Inflammatory macrophage treated with lipopolysaccharide for 4 hours (primary cell): ENCODE measurements at regions not wholly inside any gene's neighbourhood (a gene's known extent, or its start where the extent isn't known, plus 50 kb on each side); places are given as distances from the start of the nearest gene placed in this dataset.
"Not testable (repeated sequence)": the region's sequence is repeated elsewhere in the genome, so short reads cannot be mapped to it uniquely, and the experiment has no call there.

Experiments used
- DNase-seq: peaks from one replicate; pipeline ENCODE4 v3.0.0-alpha.2; 2020

DNA sequence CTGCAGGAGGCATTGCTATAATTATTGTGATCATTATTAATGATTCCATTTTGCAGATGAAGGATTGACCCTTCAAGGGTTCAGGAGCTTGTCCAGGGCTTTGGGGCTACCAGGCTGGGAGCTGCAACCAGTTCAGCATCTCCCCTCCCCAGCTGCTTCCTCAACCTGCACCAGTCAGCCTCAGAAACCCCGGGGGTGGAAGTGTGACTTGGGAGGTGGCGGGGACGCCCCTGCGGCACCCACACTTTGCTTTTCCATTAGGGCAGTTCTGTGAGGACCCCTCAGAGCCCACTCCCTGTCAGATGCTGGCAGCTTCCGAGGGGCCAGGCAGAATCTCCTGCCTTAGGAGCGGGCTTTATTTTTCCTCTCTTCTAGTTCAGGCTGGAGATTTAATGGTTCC is 85.6 kb downstream of the OLFM1 start:
- no peak for DNase-seq

DNA sequence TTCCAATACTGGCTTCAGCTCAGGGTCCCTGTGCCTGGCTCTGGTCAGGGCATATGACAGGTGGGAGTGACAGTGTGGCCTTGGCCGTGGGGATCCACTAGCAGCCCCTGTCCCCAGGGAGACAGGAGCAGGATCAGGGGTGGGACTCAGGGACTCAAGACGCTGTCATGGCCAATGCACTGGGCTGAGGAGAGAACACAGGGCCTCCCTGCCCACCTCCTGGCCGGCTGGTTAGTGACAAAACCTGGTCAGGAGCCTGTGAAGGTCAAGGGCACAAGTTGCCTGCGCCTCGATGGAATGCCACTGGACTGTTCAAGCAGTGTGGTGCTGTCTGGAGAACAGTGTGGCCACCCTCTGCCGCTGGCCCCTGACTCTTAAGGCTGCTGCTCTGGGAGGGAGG is 86.8 kb downstream of the OLFM1 start:
- no peak for DNase-seq

DNA sequence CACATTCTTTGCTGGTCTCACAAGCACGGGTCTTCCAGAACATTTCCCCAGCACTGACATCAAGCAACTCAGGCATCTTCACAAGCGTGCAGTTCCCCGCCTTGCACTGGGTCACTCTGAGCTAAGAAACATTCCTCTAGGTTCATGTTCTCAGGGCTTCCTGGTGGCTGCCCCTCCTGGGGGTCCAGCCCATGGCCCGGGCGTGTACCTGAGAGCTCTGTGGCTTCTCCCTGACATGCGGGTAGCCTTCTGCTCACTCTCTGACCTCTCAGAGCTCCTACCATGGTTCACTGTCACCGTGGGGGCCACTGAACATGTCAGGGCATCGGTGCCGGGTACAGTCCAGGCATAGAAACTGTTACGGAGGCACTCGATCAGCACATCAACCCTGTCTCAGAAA is 87.5 kb downstream of the OLFM1 start:
- DNase-seq: no peak

DNA sequence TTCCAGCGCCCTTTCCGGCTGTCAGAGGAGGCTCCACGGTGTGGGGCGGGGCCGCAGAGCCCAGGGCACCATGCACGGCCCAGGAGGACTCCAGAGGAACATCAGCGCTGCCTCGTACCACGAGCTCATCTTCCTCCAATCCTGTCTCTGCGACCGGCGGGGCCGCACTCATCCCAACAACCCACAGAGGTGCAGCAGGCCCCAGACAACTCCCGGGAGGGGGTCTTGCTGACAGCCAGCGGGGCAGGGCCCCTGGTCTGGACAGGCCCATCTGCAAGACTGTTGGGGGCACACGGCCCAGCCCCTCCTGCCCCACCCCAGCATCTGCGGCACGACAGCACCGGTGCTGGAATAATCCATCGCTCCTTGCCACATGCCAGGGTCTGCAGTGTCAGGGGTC is 88.8 kb downstream of the OLFM1 start:
- DNase-seq: no peak

DNA sequence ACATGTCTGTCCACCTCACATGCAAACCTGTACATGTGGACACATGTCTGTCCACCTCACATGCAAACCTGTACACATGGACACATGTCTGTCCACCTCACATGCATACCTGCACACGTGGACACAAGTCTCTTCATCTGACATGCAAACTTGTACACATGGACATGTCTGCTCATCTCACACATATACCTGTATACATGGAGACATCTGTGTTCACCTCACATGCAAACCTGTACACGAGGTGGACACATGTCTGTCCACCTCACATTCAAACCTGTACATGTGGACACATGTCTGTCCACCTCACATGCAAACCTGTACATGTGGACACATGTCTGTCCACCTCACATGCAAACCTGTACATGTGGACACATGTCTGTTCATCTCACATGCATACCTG is 90.1 kb downstream of the OLFM1 start:
- not testable (repeated sequence) for DNase-seq

DNA sequence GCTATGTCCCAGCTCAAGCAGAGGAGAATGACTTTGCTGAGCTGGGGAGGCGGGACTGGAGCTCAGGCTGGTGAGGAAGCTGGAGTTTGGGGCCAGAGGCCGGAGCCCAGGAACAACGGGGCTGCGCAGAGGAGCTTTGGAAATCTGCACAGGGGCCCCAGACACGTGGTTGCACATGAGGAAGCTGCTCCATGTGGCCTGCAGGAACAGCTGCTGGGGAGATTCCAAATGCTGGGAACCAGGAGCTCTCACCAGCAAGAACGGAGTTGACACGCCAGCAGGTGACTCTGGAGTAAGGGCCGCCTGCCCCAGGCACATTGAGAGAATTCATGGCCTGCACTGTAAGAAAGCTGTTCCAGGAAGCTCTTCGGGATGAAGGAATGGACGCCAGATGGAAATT is 91.0 kb downstream of the OLFM1 start:
- DNase-seq: no peak

DNA sequence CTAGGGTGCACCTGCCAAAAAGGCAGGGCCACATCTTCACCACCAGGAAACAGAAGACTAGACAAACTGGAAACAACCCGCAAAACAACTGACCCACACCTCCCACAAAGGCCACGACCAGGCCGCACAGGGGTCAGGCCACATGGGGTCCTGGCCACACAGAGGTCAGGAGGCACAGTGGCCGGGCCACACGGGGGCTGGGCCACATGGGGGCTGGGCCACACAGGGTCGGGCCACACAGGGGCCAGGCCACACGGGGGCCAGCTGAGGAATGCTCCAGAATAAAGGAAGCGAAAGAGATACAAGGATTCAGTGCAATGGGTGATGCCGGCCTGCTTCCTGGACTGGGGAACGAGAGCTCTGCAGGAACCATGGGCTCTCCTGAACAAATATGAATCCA is 91.6 kb downstream of the OLFM1 start:
- DNase-seq: no peak

DNA sequence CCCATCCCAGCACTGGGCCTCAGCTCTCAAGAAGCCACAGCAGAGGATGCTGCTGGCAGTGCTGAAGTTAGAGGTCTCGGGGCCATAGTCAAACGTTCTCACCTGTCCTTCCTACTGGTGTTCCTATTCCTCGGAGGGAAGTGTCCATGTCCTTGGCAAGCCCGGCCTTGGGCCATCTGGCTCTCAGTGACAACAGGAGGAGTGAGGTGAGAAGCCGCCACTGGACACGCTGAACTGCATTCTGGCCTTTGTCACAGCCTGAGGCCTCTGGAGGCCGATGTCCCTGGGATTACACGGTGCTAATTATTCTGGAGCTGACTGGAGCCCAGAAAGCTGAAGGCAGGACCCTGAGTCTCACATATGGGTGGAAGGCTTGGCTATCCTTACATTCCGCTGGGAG is 92.5 kb downstream of the OLFM1 start:
- DNase-seq: no peak

DNA sequence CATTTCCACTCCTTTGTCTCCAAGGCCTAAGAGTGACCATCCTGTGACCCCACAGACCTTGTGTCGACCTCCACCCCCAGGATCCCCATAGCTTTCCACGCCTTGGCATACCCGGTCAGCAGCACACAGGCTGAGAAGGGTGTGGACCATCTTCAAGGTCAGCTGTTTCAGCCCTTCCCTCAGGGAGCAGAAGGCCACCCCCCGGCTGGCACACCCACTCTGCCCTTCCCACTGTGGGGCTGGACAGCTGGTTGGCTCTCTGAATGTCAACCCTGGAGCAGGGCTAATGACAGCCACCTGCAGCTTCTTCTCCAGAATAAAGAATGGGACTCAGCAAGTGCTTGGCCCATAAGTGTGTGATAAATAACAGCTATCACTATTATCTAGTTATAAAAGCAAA is 93.1 kb downstream of the OLFM1 start:
- no peak for DNase-seq

DNA sequence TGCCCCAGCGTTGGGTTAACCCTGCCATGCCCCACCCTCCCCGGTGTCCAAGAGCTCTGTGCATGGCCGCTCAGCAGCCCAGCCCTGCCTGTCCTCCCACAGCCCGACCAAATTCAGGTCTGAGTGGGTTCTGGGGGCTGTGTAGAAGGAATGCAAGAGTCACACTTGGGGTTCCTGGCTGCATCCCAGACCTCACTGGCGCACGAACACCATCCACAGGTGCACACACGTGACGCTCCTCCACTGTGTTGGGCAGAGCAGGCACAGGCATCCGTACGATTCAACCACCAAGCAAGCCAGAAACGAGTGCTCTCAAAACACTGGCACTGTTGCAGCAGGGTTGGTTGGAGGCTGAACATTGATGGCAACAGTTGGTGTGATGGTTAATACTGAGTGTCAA is 93.9 kb downstream of the OLFM1 start:
- no peak for DNase-seq

DNA sequence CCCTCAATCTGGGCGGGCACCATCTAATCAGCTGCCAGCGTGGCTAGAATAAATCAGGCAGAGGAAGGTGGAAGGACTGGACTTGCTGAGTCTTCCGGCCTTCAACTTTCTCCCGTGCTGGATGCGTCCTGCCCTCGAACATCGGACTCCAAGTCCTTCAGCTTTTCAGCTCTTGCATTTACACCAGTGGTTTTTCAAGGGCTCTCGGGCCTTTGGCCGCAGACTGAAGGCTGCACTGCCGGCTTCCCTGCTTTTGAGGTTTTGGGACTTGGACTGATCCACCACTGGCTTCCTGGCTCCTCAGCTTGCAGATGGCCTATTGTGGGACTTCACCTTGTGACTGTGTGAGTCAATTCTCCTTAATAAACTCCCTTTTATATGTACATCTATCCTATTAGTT is 94.4 kb downstream of the OLFM1 start:
- DNase-seq: not testable (repeated sequence)

DNA sequence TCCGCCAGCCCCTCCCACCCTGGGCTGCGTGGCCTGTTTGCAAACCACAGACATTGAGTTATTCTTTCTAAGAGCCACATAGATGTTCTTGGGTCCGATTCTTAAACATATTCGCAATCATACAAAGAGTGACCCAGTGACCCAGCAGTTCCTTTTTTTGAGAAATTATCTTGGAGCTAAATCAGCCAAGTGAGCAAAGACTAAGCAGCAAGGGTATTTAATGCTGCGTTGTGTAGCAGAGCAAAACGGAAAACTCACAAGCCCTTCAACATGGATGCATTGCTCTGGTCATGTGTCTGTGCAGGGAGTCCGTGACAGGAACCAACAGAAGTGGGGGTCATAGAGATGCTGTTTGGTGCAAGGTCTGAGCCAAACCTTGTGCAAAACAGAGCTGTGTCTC is 95.6 kb downstream of the OLFM1 start:
- DNase-seq: no peak

DNA sequence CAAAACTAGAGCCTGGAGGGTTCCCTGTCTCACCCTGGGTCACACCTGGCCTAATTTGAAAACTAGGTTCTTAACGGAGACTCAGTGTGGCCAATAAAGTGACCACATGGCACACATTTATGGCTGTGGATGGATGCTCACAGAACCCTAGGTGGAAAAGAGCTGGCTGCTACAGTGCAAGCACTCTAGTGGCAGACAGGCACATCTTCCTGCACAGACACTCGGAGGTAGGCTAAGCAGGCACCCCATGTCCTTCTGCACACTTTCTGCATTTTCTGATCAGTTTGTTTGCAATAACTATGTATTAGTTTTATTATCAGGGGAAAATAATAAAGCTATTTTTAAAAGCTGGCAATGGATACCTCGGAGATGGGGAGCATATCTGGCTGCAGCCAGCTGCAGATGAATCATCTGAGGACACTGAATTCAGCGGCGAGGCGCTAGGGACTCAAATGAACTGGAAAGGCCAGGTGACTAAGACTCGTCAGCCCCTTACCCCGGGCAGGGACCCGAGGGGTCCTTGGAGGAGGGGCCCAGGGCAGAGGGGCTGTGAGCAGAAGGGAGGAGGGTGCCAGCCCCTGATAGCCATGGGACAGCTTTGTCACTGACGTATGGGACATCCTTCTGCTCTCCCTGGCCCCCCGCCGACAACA is 96.2 kb downstream of the OLFM1 start:
- DNase-seq: no peak

DNA sequence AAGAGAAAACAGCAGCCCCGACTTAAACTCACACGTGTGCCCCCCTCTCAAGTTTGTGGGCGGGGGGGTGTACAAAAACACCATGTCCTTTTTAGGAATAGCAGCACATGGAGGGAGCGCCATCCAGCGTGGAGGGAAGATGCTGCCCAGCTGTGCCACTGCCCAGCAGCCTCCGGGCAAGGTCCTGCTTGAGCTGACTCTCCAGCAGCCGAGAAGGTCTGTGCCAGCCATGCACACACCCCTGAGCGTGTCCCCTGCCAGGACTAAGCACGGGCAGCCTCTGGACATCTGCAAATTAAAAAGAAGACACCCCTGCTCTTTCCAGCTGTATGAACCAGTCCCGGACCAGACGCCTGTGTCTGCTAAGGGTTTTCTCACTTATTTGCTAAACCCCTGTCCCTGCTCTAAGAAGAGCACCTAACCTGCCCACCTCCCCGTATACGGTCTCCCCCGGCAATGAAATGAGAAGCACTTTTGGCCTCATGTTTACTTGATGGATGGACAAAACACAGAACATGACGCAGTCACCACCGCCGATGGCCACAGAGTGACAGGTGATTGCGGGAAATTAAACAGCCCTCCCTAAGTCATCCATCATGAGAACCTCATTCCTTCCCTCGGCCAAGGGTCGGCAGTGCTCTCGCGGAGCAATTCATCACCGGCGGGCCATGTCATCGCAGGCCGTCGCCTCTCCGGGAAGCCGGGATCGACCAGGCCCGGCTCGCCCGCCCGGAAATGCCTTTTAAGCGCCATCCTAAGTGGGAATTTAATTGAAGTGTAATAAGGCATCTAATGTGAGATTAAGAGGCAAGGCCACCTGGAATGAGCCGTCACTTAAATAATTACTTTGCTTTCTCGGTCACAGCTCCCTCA is 96.9 kb downstream of the OLFM1 start:
- DNase-seq: no peak

DNA sequence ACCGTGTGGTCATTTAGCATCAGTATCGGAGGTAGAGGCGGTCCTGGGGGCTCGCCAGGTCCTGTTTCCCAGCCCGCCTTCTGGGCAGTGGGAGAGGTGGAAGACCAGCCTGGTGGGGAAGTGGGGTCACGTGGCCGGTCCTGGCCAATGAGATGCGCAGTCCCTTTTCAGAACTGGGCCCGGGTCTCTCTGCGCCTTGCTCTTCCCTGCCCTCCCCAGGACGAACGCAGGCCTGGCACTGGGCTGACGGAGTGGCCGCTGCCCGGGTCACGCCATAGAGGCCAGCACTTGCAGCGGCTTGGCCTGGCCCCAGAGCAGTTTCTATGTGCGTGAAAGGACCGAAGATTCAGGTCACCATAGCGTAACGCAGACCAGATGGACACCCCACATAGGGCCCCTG is 97.6 kb downstream of the OLFM1 start:
- DNase-seq: no peak

DNA sequence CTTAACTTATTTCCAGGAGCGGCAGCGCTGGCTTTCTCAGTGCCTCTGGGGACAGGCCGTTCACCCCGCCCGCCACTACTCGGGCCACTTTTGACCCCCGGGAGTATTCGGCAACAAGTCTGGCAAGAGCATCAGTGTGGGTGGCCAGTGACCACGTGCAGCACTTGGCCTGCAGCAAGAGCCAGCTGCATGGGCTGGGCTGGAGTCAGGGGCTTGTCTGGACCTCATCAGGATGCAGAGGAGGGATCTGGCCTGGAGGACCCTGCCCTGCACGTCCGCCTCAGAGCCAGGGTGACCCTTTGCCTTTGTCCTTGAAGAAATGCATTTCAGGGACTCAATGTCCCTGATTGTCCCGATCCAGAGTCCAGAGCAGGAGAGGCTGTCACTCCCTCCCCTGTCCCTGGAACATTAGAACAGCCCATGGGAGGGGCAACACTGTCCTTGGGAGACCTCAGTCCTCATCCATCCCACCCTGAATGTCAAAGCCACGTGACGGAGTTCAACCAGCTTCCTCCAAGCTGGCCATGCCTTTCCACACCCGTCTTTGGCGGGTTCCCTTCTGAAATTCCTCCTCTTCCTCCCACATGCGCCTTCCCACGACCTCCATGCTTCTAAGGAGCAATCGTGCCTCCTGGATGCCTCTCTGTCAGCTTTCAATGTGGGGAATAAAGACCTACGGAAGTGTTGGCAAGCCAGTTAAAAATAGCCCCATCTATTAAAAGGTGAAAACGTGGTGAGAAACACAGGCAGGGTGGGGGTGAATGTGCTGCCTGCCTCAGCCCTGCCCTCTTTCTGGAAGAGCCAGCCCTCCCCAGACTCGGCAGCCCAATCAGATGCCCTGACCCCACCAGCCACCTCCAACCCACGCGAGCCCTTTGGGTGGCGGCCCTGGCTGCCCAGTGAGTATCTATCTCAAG is 99.0 kb downstream of the OLFM1 start:
- DNase-seq: no peak

DNA sequence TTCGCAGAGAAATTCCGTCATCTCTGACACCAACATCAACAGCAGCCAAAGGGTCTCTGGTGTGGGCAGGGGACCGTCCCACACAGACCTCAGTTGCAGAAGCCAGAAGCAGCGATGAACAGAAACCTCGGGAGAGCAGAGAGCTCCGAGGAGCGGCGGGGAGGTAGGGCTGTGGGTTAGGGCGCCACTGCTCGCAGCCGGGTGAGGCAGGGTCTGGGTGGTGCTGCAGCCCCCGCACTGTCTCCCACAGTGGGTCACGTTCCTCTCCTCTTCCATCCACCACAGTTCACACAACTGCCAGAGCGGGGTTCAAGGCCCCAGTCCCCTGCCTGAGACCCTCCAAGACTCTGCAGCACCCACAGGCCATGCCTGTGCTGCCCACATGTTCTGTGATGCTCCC is 99.9 kb downstream of the OLFM1 start:
- DNase-seq: no peak

DNA sequence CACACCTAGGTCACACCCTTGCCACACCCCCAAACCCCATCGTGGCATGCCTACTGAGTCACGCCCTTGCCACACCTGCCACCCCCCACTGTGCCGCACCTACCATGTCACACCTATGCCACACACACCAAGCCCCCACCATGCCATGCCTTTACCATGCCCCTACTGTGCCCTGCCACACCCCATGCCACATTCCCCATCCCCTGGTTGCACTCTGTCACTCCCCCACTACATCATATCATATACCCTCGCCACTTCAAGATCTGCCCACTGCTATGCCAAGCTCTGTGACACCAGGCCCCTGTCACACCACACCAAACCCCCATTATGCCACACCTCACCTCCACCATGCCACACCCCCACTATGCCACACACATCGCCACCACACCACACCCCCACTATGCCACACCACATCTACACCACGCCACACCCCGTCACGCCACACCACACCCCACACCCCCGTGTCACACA is 101.2 kb downstream of the OLFM1 start:
- DNase-seq: no peak

DNA sequence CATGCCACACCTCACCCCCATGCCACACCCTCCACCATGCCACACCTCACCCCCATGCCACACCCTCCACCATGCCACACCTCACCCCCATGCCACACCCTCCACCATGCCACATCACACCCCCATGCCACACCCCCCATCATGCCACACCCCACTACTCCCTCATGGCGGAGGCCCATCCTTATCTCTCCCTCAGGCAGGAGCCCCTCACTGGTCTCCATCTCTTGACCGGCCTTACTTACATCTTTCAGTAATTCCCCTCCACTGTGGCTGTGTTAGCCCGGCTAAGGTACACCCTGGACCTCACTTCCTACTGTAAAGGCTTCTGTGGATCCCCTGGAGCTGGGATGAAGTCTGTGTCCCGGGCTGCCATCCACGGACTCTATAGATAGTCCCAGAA is 102.0 kb downstream of the OLFM1 start:
- DNase-seq: no peak

DNA sequence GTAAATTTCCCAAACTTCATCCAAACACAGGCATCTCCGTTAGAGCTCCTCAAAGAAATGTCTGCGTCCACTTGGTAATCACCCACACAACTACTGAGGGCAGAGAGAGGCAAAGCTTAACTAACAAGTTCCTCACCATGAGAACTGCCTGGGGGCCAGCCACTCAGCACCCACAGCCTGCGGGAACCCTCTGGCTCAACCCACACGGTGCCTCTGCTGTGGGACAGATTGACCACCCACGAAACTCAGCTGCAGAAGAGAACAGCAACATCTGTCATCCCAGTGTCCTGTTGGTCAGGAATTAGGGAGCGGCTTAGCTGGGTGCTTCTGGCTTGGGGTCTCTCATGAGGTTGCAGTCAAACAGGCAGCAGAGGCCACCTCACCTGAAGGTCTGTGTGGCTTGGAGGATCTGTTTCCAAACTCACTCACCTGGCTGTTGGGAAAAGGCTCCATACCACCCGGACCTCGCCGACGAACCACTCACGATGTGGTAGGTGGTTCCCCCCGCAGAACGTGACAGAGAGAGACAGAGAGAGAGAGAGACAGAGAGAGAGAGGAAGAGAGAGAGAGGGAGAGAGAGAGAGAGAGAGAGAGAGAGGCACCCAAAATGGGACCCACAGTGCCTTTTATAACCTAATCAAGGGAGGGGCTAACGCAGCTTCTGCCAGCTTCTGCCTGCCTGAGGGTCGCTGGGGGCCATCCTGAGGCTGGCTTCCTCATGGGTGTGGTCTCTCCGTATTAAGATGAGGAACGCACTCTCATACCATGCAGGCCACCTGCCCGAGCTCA is 103.5 kb downstream of the OLFM1 start:
- DNase-seq: no peak

DNA sequence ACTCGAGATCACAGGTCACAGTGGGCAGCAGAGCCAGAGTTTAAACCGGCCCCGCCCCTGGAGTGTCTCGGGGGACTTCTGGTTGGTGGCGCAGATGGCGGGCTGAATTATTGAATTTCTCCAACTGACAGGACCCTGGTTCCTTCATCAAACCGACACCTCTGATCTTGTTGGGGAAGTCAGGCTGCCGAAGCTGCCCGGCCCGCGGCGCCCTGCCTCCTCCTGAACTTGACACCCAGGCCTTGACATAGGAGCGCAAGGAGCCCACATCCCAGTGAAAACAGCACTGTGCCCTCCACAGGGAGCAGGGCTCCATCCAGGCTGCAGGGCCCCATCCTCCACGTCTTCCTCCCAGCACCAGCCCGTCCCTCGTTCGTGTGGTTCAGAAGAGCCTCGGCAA is 105.2 kb downstream of the OLFM1 start:
- DNase-seq: no peak

DNA sequence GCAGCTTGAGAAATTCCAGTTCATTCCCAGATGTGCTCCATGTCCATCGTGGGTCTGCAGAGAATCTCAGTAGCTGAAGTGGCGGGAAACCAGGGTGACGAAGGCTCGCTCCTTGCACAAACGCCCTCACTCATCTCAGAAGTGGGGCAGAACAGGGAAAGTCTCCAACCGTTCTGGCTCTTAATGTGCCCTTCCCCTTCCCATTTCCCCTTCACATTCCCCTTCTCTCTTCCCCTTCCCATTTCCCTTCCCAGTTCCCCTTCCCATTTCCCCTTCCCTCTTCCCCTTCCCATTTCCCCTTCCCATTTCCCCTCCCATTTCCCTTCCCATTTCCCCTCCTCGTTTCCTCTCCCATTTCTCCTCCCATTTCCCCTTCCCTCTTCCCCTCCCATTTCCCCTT is 108.5 kb downstream of the OLFM1 start:
- DNase-seq: not testable (repeated sequence)

DNA sequence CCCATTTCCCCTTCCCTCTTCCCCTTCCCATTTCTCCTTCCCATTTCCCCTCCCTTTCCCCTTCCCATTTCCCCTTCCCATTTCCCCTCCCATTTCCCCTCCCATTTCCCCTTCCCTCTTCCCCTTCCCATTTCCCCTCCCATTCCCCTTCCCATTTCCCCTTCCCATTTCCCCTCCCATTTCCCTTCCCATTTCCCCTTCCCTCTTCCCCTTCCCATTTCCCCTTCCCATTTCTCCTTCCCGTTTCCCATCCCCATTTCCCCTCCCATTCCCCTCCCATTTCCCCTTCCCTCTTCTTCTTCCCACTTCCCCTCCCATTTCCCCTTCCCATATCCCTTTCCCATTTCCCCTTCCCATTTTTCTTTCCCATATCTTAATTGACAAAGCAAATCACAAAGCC is 109.0 kb downstream of the OLFM1 start:
- DNase-seq: no peak
